COLO829 (cell line): ENCODE measurements at regions not wholly inside any gene's neighbourhood (a gene's known extent, or its start where the extent isn't known, plus 50 kb on each side); places are given as distances from the start of the nearest gene placed in this dataset.

Source experiments
- DNase-seq: peaks from one replicate; pipeline ENCODE4 v3.0.0; 2012; ENCODE audit warnings: low spot score

DNA sequence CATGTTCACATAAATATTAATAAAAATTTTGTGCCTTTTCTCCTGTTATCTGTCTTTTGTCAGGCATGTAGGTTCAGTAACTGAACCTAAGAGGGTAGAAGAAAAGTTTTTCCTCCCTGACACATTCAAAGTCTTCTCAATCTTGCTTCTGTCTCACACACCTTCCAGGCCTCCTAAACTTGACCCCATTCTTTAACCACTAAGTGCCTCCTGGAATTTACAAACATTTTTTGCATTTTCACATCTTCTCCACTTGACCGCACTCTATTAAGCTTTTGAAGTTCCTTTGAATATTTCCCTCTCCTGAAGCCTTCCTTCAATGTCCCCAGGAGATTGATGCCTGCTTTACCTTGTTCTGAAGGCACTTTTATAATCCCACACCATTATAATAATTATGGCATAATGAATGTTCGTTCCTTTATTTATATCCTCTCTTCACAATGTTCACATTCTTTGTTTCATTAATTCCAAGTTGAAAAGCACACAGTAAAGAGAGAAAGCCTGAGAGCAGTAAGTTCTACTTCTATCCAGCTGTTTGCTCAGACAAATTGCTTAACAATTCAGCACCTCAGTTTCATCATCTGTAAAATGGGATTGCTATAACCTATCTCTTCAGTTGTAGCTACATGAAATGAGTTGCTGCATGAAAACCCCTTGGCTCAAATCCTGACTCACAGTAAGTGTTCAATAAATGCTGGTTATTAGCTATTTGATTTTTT lies 184.8 kb upstream of the KLHL29 start:
- no peak for DNase-seq

GRCh38 chr2:23200787-23201114 lies 184.2 kb upstream of the KLHL29 start:
- no peak for DNase-seq

DNA sequence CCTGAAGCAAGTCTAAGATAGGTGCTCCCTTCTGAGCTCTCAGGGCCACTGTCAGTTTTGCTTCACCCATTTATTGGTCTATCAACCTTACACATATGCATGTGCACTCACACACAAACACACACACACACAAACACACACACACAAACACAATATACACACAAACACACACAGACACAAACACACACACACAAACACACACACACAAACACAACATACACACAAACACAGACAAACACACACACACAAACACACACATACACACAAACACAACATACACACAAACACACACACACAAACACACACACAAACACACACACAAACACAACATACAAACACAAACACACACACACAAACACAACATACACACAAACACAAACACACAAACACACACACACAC lies 181.6 kb upstream of the KLHL29 start:
- DNase-seq, result no peak

- no peak for DNase-seq
Measured at GRCh38 chr2:23204685-23205242, 180.2 kb upstream of the KLHL29 start.

- no peak for DNase-seq
Measured at GRCh38 chr2:23206650-23207049, 178.3 kb upstream of the KLHL29 start.

GRCh38 chr2:23207871-23208270 lies 177.1 kb upstream of the KLHL29 start:
- DNase-seq, result no peak

GRCh38 chr2:23208339-23208738 lies 176.6 kb upstream of the KLHL29 start:
- no peak for DNase-seq

DNA sequence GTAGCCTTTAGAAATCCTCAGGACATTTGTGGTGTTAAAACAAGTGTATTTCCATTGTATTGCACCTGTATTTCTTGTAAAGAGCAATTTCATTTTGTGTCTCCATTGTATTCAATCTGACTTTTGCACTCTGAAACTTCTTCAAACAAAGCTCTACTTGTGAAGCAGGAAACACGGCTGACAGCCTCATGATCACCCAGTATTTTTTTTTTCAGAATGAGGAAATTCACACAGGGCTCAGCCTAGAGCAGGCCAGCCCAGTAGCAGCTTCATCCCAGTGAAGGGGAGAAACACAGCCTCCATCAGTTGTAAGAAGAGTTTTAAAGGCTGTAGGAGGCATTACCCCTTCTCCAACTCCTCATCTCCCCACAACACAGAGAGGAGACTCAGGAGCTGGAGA lies 175.9 kb upstream of the KLHL29 start:
- DNase-seq, result peak; percentile 26

DNA sequence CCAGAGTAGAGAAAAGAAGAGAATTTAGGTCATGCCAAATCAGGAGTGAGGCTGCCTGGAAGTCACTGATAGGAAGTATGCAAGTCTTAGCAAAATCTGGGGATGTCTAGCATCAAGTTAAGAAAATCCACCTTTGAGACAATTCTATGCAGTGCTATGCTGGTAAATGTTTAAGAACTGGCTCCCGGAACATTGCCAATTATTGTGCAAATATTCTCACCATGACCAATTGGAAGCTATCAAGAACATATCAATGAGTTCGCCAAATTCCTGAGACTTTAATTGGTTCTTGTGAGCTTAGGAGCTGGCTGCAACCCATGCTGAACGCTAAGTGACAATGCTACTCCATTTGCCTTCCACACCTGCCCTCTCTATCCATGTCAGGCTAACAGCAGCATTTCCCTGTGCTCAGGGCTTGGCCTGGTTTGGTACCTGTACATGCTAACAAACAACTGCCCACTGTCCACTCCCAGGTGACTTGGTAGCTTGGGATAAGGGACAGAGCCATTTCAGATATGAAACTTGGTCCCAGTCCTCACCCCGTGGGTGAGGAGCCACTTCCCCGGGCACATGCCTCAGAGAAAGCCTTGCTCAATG lies 172.9 kb upstream of the KLHL29 start:
- DNase-seq, result no peak

DNA sequence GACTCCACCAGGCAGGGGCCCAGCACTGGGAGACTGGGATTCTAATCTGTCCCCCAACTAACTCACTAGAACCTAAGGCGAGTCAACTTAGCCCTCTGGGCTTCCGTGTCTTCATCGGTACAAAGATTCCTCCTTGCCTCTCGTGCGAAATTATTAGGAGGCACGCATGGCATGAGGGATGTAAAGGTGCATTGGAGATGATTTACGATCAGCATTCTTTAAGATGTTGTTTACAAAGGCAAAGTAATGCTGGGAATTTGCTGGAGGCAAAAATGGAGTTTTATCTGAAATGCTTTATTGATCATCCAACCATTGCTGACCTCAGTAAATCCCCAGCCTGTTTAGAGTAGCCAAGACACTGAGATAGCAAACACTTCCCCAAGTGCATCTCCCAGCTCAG lies 171.8 kb upstream of the KLHL29 start:
- no peak for DNase-seq

DNA sequence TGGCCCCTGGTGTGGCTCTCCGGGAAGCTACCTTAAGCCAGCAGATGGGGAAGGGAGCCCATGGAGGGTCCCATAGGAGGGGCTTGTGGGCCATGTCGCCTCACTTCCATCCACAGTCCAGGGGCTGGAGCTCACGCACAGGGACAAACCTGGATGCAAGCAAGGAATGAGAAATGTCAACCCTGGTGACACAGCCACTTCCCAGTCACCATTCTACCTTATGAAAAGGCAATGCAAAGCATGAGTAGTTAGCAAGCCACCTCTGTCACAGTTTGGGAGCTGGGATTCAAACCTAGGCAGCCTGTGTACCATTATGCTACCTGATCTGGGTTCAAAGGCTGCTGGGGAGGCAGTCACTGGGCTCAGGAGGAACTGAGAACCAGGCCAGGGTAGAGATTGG lies 170.0 kb upstream of the KLHL29 start:
- DNase-seq, result no peak

- no peak for DNase-seq
Measured at GRCh38 chr2:23219666-23220065, 165.3 kb upstream of the KLHL29 start.

GRCh38 chr2:23220513-23221094 lies 164.4 kb upstream of the KLHL29 start:
- DNase-seq, result peak; percentile 26

DNA sequence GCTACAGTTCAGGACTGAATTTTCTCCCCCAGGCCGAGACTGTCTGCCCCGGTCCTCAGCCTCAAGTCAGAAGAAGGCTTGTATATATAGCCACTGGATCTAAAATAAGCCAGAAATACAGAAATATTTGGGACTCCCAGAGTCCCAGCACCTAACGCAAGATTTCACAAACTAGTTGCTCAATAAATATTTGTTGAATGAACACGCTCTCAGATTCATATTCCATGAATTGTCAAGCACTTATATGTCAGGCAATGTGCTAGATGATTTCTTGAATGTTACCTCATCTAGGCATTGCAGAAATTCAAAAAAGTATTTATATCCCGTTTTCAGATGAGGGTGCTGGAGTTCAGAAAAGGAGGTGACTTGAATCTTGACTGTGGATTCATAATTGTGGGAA lies 163.7 kb upstream of the KLHL29 start:
- no peak for DNase-seq

DNA sequence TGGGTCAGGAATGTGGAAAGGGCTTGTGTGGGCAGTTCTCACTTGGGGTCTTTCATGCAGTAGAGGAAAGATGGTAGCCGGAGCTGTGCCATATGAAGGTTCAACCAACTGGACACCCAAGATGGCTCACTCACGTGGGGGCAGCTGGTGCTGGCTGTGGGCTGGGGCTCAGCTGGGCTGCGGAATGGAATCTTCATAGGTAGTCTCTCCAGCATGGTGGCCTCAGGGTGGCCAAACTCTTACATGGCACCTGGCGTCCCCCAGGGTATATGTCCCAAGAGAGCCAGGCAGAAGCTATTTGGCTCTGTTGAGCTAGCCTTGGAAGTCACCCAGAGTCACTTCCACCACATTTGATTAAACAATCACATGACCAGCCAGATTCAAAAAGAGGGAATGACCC lies 163.1 kb upstream of the KLHL29 start:
- DNase-seq, result no peak

GRCh38 chr2:23230885-23231284 lies 154.1 kb upstream of the KLHL29 start:
- no peak for DNase-seq

DNA sequence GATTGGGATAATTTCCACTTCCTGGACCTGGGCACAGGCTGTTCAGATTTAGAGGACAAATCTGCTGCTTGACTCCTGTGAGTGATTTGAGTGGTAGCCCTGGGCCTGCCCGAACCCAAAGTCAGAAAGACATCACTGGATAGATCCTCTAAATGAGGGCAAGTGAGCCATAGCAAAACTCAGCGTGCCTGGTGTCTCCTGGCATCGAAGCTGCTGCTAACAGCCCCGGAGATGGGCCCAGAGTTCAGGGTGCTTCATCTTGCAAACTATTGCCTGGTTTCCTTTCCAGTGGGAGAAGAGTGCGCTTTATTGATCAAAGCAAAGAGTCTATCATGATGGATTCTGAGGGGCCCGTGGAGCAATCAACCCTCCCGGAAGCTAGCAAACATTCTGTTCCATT lies 153.1 kb upstream of the KLHL29 start:
- no peak for DNase-seq

GRCh38 chr2:23235292-23235691 lies 149.7 kb upstream of the KLHL29 start:
- DNase-seq, result no peak

- DNase-seq, result no peak
Measured at GRCh38 chr2:23235736-23236135, 149.2 kb upstream of the KLHL29 start.

DNA sequence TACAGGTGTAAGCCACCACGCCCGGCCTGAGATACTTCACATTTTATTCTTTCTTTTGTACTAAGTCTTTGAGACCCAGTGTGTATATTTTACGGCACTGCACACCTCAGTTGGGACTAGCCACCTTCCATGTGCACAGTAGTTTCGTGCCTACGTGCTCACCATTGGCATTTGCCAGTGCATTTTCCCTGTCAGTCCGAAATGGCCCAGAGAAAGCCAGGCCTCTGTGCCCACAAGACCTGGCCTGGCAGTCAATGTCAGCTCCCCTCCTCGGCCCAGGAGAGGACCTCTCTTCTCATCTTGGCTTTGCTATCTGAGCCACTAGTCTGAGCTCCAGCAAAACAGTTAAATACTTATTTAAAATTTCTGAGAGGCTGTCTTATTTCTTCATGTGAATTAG lies 147.8 kb upstream of the KLHL29 start:
- DNase-seq, result no peak

DNA sequence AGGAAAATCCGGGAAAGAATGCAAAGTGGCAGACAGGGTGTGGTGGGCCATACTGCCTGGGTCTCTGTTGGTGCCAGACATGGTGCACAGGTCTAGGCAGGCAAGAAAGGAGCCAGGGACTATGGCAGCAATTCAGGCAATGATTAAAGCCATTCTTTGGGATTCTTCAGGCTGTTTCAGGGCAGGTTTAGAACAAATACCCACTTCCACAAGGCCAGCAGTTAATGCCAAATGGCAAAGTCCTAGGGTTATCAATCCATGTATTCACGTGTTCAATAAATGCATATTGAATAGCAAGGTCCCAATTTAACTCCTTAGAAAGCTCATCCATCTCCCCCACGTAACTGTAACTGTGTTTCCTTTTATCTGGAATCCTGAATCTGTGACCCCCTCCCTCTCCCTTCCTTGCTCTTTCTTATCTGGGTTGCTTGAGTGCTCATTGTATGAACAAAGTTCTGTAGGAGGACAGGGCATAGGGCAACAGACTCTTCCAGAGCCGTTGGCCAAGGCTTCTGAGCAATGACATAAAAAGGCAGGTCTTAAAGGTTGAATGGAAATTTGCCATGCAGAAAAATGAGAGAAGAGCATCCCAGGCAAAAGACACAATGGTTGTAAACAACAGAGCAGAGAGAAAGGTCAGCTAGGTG lies 146.8 kb upstream of the KLHL29 start:
- DNase-seq, result no peak

DNA sequence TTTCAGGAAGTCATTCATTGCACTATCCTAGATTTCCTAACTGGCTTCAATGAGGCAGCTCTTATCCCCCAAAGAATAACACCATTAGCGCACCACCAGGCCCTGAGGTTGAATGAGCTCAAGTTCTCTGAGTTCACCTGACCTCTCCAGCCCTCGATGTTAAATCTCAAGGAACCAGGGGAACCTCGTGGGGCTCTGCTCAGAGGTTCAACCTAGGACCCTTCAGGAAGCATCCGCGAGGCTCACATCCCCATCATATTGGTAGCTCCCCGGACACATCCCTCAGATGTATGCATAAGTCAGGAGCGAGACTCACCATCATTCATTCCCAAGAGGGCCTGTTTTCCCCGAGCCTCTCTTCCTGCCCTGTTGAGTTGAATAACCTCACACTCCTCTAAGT lies 145.6 kb upstream of the KLHL29 start:
- DNase-seq, result no peak

GRCh38 chr2:23241121-23241520 lies 143.9 kb upstream of the KLHL29 start:
- DNase-seq, result no peak
